A673 (cell line): ENCODE measurements at regions not wholly inside any gene's neighbourhood (a gene's known extent, or its start where the extent isn't known, plus 50 kb on each side); places are given as distances from the start of the nearest gene placed in this dataset.

ENCODE experiments used
- BruUV-seq: library from RNA; stranded (reverse); fragments of 400-500 nt; replicated peaks from 2 replicates; lab custom pipeline; 2021; lab: Mats Ljungman, UMichigan
- CTCF ChIA-PET: fragments of 300-600 bp; sonication (Branson Sonifier 250); formaldehyde crosslinking; loops from one replicate; lab custom pipeline; 2022; ENCODE audit warnings: antibody characterized with exemption; lab: Charles Lee
- POLR2A ChIA-PET: fragments of 300-600 bp; sonication (Branson Sonifier 250); formaldehyde crosslinking; loops from one replicate; lab custom pipeline; 2022; ENCODE audit warnings: antibody characterized with exemption; ENCODE audit not compliant: low non-redundant PET; lab: Charles Lee
- DNase-seq: peaks from one replicate; pipeline ENCODE4 v3.0.0-alpha.2; 2015; ENCODE audit warnings: low spot score
- H3K27ac ChIP-seq: fragments of 200-600 bp; sonication (generic); 2 replicates; pipeline ENCODE4 v1.5.1; 2016; ENCODE audit warnings: mixed run types, low read depth, mild to moderate bottlenecking, mixed read lengths, antibody characterized with exemption, low read length; ENCODE audit not compliant: poor library complexity, severe bottlenecking
- H3K27me3 ChIP-seq: fragments of 200-600 bp; sonication (generic); replicated peaks from 2 replicates; pipeline ENCODE4 v1.6.1; 2017; ENCODE audit warnings: mixed run types, low read depth, mild to moderate bottlenecking, mixed read lengths, antibody characterized with exemption, low read length; ENCODE audit not compliant: insufficient read depth, poor library complexity
- H3K36me3 ChIP-seq: fragments of 200-600 bp; sonication (generic); 2 replicates; pipeline ENCODE4 v1.6.1; 2016; ENCODE audit warnings: mixed run types, mild to moderate bottlenecking, mixed read lengths, antibody characterized with exemption, low read length; ENCODE audit not compliant: insufficient read depth, poor library complexity, severe bottlenecking
- H3K4me1 ChIP-seq: fragments of 200-600 bp; sonication (generic); 2 replicates; pipeline ENCODE4 v1.6.1; 2017; ENCODE audit warnings: mixed run types, mild to moderate bottlenecking, mixed read lengths, antibody characterized with exemption, low read length; ENCODE audit not compliant: insufficient read depth, poor library complexity, severe bottlenecking
- H3K4me3 ChIP-seq: fragments of 200-600 bp; sonication (generic); 2 replicates; pipeline ENCODE4 v1.5.1; 2016; ENCODE audit warnings: low read depth, mixed run types, mild to moderate bottlenecking, mixed read lengths, low read length; ENCODE audit not compliant: poor library complexity, severe bottlenecking
- H3K9me3 ChIP-seq: fragments of 200-600 bp; sonication (generic); 2 replicates; pipeline ENCODE4 v1.6.1; 2016; ENCODE audit warnings: mixed run types, low read depth, mild to moderate bottlenecking, mixed read lengths, antibody characterized with exemption, low read length; ENCODE audit not compliant: poor library complexity, severe bottlenecking
- EZH2 ChIP-seq: fragments of 200-600 bp; sonication (generic); IDR thresholded peaks from 2 replicates; pipeline ENCODE4 v1.6.1; 2017; ENCODE audit warnings: borderline replicate concordance, low read depth, mild to moderate bottlenecking, mixed read lengths, antibody characterized with exemption, low read length; ENCODE audit not compliant: poor library complexity, severe bottlenecking
- intact Hi-C: fragments of 100-400 bp; cut with micrococcal nuclease; formaldehyde crosslinking; loops from one replicate; pipeline ENCODE4 v1.10.0; 2022; ENCODE audit not compliant: unreplicated experiment
- TF ChIP-seq, protein P1 (sequence below): fragments of 300-800, 200-600 bp; sonication (generic); conservative IDR thresholded peaks from 2 replicates; pipeline ENCODE4 v1.5.1; 2017; ENCODE audit warnings: low read depth, mild to moderate bottlenecking, antibody characterized with exemption, low read length, moderate library complexity, mixed read lengths

GRCh38 chr3:193874997-193875593, 260.9 kb upstream of the HES1 start:
- POLR2A ChIA-PET, result no interaction called here
- no peak overlapping the region for H3K27ac ChIP-seq
- CTCF ChIA-PET, result no interaction called here
- intact Hi-C loops, result no loop called here
- no TSS peak for BruUV-seq
- H3K36me3 ChIP-seq, result no peaks in the 10 kb centered on the region
- H3K27me3 ChIP-seq, result no peaks in the 10 kb centered on the region
- no peaks in the 10 kb centered on the region for H3K9me3 ChIP-seq
- no peak overlapping the region for H3K4me3 ChIP-seq
- H3K4me1 ChIP-seq, result peaks cover 6% of the 10 kb centered on the region
- no peak for DNase-seq
- TF ChIP-seq EZH2, result no peak
- TF ChIP-seq, protein P1, sequence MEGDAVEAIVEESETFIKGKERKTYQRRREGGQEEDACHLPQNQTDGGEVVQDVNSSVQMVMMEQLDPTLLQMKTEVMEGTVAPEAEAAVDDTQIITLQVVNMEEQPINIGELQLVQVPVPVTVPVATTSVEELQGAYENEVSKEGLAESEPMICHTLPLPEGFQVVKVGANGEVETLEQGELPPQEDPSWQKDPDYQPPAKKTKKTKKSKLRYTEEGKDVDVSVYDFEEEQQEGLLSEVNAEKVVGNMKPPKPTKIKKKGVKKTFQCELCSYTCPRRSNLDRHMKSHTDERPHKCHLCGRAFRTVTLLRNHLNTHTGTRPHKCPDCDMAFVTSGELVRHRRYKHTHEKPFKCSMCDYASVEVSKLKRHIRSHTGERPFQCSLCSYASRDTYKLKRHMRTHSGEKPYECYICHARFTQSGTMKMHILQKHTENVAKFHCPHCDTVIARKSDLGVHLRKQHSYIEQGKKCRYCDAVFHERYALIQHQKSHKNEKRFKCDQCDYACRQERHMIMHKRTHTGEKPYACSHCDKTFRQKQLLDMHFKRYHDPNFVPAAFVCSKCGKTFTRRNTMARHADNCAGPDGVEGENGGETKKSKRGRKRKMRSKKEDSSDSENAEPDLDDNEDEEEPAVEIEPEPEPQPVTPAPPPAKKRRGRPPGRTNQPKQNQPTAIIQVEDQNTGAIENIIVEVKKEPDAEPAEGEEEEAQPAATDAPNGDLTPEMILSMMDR, result no peak

- Histone ChIP-seq H3K4me1 (peaks cover 6% of the 10 kb centered on the region), H3K27me3 (no peaks in the 10 kb centered on the region), H3K4me3 (no peak overlapping the region), H3K9me3 (no peaks in the 10 kb centered on the region), H3K36me3 (no peaks in the 10 kb centered on the region), H3K27ac (no peak overlapping the region)
- ChIA-PET CTCF (no interaction called here), POLR2A (no interaction called here)
- no peak for DNase-seq
- BruUV-seq, result no TSS peak
- intact Hi-C loops, result no loop called here
- TF ChIP-seq, protein P1, result no peak
- no peak for TF ChIP-seq EZH2
These were observed 260.2 kb upstream of the HES1 start for GRCh38 chr3:193875601-193876321.

DNA sequence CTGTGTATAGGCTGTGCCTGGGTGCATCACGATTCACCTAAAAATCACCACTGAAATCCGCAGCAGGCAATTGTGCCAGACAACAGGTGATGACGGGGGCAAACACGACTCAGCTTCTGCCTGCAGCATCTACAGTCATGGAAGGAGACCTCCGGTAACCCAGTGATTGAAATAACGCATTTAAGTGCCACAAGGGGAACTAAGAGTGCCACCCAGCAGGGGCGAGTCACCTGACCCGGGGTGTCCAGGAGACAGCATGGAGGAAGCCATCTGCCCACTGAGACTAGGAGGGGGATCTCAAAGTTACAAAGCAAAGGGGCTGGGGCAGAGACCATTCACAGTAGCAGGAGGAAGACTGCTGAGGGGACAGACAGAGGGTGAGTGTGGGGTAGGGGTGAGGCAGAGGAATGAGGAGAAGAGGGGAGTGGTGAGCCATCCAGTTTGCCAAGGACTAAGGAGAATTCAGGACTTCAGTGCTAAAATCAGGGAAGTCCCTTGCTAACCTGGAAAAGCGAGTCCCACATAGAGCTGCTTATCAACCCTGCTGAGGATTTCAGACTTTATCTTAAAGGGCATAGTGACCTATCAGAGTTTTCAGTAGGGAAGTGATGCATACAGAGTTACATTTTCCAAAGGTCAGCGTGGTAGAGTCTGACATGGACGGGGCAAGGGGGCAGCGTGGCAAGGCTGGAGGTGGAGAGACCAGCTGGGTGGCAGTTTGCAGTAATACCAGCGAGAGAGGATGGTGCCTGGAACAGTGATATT, 256.7 kb upstream of the HES1 start:
- H3K9me3 ChIP-seq, result no peaks in the 10 kb centered on the region
- no TSS peak for BruUV-seq
- intact Hi-C loops, result no loop called here
- no peaks in the 10 kb centered on the region for H3K36me3 ChIP-seq
- peaks cover 6% of the 10 kb centered on the region for H3K4me1 ChIP-seq
- CTCF ChIA-PET, result no interaction called here
- POLR2A ChIA-PET, result no interaction called here
- TF ChIP-seq EZH2, result no peak
- no peak overlapping the region for H3K4me3 ChIP-seq
- H3K27me3 ChIP-seq, result no peaks in the 10 kb centered on the region
- no peak for DNase-seq
- no peak overlapping the region for H3K27ac ChIP-seq
